Natural killer cell (primary cell): ENCODE measurements at regions not wholly inside any gene's neighbourhood (a gene's known extent, or its start where the extent isn't known, plus 50 kb on each side); places are given as distances from the start of the nearest gene placed in this dataset.
"Not testable (repeated sequence)": the region's sequence is repeated elsewhere in the genome, so short reads cannot be mapped to it uniquely, and the experiment has no call there.

Experiments
- ATAC-seq, 3 donors: fragments of 150-1000 bp in 2 of 3; fragments of 200-7000 bp in 1 of 3; cut with Tn5 transposase; 1 replicate in 1 of 3; 2 replicates in 2 of 3; pipeline ENCODE4 v1.10.0; 2021; ENCODE audit warnings: mild to moderate bottlenecking in 2 of 3, moderate library complexity in 2 of 3
- DNase-seq, 2 donors: peaks; one replicate each; pipeline versions ENCODE4 v3.0.0 to v3.0.0-alpha.2; 2013 to 2021; ENCODE audit warnings: mixed read lengths in 1 of 2
- H3K27ac ChIP-seq: one replicate; pipeline ENCODE4 v1.5.1; 2013; ENCODE audit warnings: mild to moderate bottlenecking, low read length
- H3K27me3 ChIP-seq: one replicate; pipeline ENCODE4 v1.6.1; 2013; ENCODE audit warnings: low read length; ENCODE audit not compliant: control insufficient read depth, insufficient read depth
- H3K36me3 ChIP-seq: one replicate; pipeline ENCODE4 v1.6.1; 2013; ENCODE audit warnings: low read length; ENCODE audit not compliant: control insufficient read depth, insufficient read depth
- H3K4me1 ChIP-seq: one replicate; pipeline ENCODE4 v1.6.1; 2013; ENCODE audit warnings: low read length; ENCODE audit not compliant: control insufficient read depth, insufficient read depth
- H3K4me3 ChIP-seq: one replicate; pipeline ENCODE4 v1.5.1; 2013; ENCODE audit warnings: low read length
- H3K9me3 ChIP-seq: one replicate; pipeline ENCODE4 v1.6.1; 2013; ENCODE audit warnings: low read length; ENCODE audit not compliant: control insufficient read depth, insufficient read depth
- H3K27ac Mint-ChIP-seq, 2 donors: one replicate each; pipeline ENCODE4 v1.8.0; 2022; ENCODE audit warnings: mild to moderate bottlenecking in 2 of 2, mixed read lengths in 2 of 2, moderate library complexity in 1 of 2
- H3K27me3 Mint-ChIP-seq, 2 donors: one replicate each; pipeline ENCODE4 v1.8.0; 2022; ENCODE audit warnings: low read depth in 2 of 2, mixed read lengths in 2 of 2
- H3K36me3 Mint-ChIP-seq: one replicate; pipeline ENCODE4 v1.8.0; 2022; ENCODE audit warnings: mixed read lengths
- H3K4me1 Mint-ChIP-seq, 2 donors: one replicate each; pipeline ENCODE4 v1.8.0; 2022; ENCODE audit warnings: mixed read lengths in 2 of 2
- H3K4me3 Mint-ChIP-seq: one replicate; pipeline ENCODE4 v1.8.0; 2022; ENCODE audit warnings: mild to moderate bottlenecking, moderate library complexity, mixed read lengths
- H3K9me3 Mint-ChIP-seq, 2 donors: one replicate each; pipeline ENCODE4 v1.8.0; 2022; ENCODE audit warnings: mixed read lengths in 2 of 2
- WGBS: methylation state at CpG from one replicate; pipeline ENCODE4 v1.1.7; 2013; ENCODE audit warnings: missing lambda C conversion rate; ENCODE audit not compliant: insufficient coverage; 5-methylcytosine and 5-hydroxymethylcytosine counted together
- intact Hi-C: fragments of 100-400 bp; cut with micrococcal nuclease; formaldehyde crosslinking; loops from one replicate; pipeline ENCODE4 v1.14.2; 2022
- TF ChIP-seq, protein P1 (sequence below): fragments of 200-600 bp; IDR thresholded peaks from one replicate; pipeline ENCODE4 v1.8.0; 2022; ENCODE audit warnings: antibody characterized with exemption

DNA sequence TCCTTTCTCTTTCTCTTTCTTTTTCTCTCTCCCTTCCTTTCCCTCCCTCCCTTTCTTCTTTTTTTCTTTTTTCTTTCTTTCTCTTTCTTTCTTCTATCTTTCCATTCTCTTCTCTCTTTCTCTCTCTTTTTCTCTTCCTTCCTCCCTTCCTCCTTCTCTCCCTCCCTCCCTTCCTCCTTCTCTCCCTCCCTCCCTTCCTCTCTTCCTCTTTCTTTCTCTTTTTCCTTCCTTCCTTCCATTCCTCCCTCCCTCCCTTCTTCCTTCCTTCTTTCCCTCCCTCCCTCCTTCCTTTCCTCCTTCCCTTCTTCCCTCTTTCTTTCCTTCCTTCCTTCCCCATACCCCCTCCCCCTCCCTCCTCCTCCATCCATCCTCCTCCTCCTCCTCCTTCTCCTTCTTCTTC is 243.3 kb upstream of the CTNND2 start:
- no peaks in the 10 kb centered on the region for H3K36me3 ChIP-seq
- no peaks in the 10 kb centered on the region for H3K4me1 ChIP-seq
- no peak for DNase-seq
- no peaks in the 10 kb centered on the region for H3K36me3 Mint-ChIP-seq
- no peaks in the 10 kb centered on the region for H3K27me3 ChIP-seq
- H3K27ac ChIP-seq, result no peak overlapping the region
- H3K27me3 Mint-ChIP-seq, result no peaks in the 10 kb centered on the region
- ATAC-seq, result no peak
- H3K4me3 ChIP-seq, result no peak overlapping the region
- no peak overlapping the region for H3K27ac Mint-ChIP-seq
- H3K9me3 Mint-ChIP-seq, result peaks cover 10 to 15% of the 10 kb centered on the region in 2 donors
- intact Hi-C loops, result no loop called here
- H3K4me3 Mint-ChIP-seq, result no peak overlapping the region
- TF ChIP-seq, protein P1, sequence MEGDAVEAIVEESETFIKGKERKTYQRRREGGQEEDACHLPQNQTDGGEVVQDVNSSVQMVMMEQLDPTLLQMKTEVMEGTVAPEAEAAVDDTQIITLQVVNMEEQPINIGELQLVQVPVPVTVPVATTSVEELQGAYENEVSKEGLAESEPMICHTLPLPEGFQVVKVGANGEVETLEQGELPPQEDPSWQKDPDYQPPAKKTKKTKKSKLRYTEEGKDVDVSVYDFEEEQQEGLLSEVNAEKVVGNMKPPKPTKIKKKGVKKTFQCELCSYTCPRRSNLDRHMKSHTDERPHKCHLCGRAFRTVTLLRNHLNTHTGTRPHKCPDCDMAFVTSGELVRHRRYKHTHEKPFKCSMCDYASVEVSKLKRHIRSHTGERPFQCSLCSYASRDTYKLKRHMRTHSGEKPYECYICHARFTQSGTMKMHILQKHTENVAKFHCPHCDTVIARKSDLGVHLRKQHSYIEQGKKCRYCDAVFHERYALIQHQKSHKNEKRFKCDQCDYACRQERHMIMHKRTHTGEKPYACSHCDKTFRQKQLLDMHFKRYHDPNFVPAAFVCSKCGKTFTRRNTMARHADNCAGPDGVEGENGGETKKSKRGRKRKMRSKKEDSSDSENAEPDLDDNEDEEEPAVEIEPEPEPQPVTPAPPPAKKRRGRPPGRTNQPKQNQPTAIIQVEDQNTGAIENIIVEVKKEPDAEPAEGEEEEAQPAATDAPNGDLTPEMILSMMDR, result no peak
- no peaks in the 10 kb centered on the region for H3K4me1 Mint-ChIP-seq
- H3K9me3 ChIP-seq, result no peaks in the 10 kb centered on the region

DNA sequence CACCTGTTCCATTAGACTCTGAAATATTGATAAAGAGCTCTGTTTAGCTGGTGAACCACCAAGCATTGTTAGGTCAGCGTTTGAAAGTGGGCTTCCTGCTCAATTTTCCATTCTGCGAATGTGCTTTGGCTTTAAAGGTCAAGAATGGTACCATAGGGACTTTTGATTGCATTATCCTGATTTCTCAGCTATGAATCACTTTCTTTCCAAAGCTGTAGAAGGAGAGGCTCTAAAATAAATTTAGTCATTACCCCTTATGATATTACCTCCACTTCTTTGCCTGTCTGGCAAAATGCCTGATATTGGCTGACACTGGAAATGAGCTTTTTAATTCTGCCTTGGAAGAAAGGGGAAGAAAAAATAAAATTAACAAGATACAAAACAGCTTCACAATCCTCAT is 237.2 kb upstream of the CTNND2 start:
- ATAC-seq, result no peak
- H3K4me1 ChIP-seq, result no peaks in the 10 kb centered on the region
- 75% methylated on average over 2 of the region's 2 CpGs for WGBS
- H3K4me3 ChIP-seq, result no peak overlapping the region
- TF ChIP-seq, protein P1, result no peak
- intact Hi-C loops, result no loop called here
- no peak overlapping the region for H3K4me3 Mint-ChIP-seq
- DNase-seq, result no peak
- H3K9me3 Mint-ChIP-seq, result peaks cover 15 to 17% of the 10 kb centered on the region in 2 donors
- no peaks in the 10 kb centered on the region for H3K4me1 Mint-ChIP-seq
- no peaks in the 10 kb centered on the region for H3K36me3 ChIP-seq
- no peaks in the 10 kb centered on the region for H3K36me3 Mint-ChIP-seq
- no peaks in the 10 kb centered on the region for H3K27me3 ChIP-seq
- H3K9me3 ChIP-seq, result no peaks in the 10 kb centered on the region
- H3K27me3 Mint-ChIP-seq, result no peaks in the 10 kb centered on the region
- no peak overlapping the region for H3K27ac ChIP-seq
- no peak overlapping the region for H3K27ac Mint-ChIP-seq

DNA sequence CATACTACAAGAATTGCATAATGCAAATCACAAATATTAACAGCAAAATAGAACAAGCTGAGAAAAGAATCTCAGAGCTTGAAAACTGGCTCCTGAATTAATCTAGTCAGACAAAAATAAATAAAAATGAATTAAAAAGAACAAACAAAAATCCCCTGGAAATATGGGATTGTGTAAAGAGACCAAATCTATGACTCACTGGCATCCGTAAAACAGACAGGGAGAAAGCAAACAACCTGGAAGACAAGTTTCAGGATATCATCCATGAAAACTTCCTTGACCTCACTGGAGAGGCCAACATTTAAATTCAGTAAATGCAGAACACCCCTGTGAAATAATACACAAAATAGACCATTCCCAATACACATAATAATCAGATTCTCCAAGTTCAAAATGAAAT is 229.3 kb upstream of the CTNND2 start:
- ATAC-seq, result no peak
- no peak for DNase-seq
- Histone ChIP-seq H3K4me1 (no peaks in the 10 kb centered on the region), H3K4me3 (no peak overlapping the region), H3K36me3 (no peaks in the 10 kb centered on the region), H3K27me3 (no peaks in the 10 kb centered on the region), H3K9me3 (peaks cover 13% of the 10 kb centered on the region), H3K27ac (no peak overlapping the region)
- intact Hi-C loops, result no loop called here
- no peaks in the 10 kb centered on the region for H3K36me3 Mint-ChIP-seq
- no peaks in the 10 kb centered on the region for H3K4me1 Mint-ChIP-seq
- 50% methylated on average over 1 of the region's 1 CpG for WGBS
- no peaks in the 10 kb centered on the region for H3K27me3 Mint-ChIP-seq
- TF ChIP-seq, protein P1, result no peak
- H3K9me3 Mint-ChIP-seq, result peaks cover 22 to 26% of the 10 kb centered on the region in 2 donors
- H3K4me3 Mint-ChIP-seq, result no peak overlapping the region
- H3K27ac Mint-ChIP-seq, result no peak overlapping the region

DNA sequence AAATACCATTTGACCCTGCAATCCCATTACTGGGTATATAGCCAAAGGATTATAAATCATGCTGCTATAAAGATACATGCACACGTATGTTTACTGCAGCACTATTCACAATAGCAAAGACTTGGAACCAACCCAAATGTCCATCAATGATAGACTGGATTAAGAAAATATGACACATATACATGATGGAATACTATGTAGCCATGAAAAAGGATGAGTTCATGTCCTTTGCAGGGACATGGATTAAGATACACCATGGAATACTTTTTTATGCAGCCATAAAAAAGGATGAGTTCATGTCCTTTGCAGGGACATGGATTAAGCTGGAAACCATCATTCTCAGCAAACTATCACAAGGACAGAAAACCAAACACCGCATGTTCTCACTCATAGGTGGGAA is 226.8 kb upstream of the CTNND2 start:
- H3K27me3 ChIP-seq, H3K36me3 Mint-ChIP-seq, H3K4me3 Mint-ChIP-seq, H3K27me3 Mint-ChIP-seq, H3K36me3 ChIP-seq, H3K27ac Mint-ChIP-seq, DNase-seq, intact Hi-C loops, H3K4me3 ChIP-seq, H3K4me1 Mint-ChIP-seq, ATAC-seq, H3K4me1 ChIP-seq, H3K27ac ChIP-seq: not testable (repeated sequence)
- H3K9me3 ChIP-seq, result peaks cover 15% of the 10 kb centered on the region
- peaks cover 23 to 25% of the 10 kb centered on the region in 2 donors for H3K9me3 Mint-ChIP-seq
- no CpG with 5 or more reads among the region's 2 CpGs for WGBS
